Glutamatergic neuron (in vitro differentiated cells): ENCODE measurements at regions not wholly inside any gene's neighbourhood (a gene's known extent, or its start where the extent isn't known, plus 50 kb on each side); places are given as distances from the start of the nearest gene placed in this dataset.

Experiments used
- DNase-seq: peaks from one replicate; pipeline ENCODE4 v3.0.0; 2022
- H3K27ac Mint-ChIP-seq: one replicate; pipeline ENCODE4 v1.8.0; 2020; ENCODE audit warnings: mild to moderate bottlenecking, mixed read lengths, inconsistent platforms; ENCODE audit not compliant: unreplicated experiment
- H3K27me3 Mint-ChIP-seq: one replicate; pipeline ENCODE4 v1.8.0; 2020; ENCODE audit warnings: mild to moderate bottlenecking, moderate library complexity, mixed read lengths, inconsistent platforms; ENCODE audit not compliant: unreplicated experiment
- H3K36me3 Mint-ChIP-seq: one replicate; pipeline ENCODE4 v1.8.0; 2020; ENCODE audit warnings: mild to moderate bottlenecking, mixed read lengths, inconsistent platforms; ENCODE audit not compliant: unreplicated experiment
- H3K4me1 Mint-ChIP-seq: one replicate; pipeline ENCODE4 v1.8.0; 2020; ENCODE audit warnings: mild to moderate bottlenecking, low read depth, mixed read lengths, inconsistent platforms; ENCODE audit not compliant: unreplicated experiment
- H3K4me3 Mint-ChIP-seq: one replicate; pipeline ENCODE4 v1.8.0; 2020; ENCODE audit warnings: mild to moderate bottlenecking, mixed read lengths, inconsistent platforms; ENCODE audit not compliant: unreplicated experiment
- H3K9me3 Mint-ChIP-seq: one replicate; pipeline ENCODE4 v1.8.0; 2020; ENCODE audit warnings: mild to moderate bottlenecking, moderate library complexity, mixed read lengths, inconsistent platforms; ENCODE audit not compliant: unreplicated experiment
- TF ChIP-seq, protein P1 (sequence below): fragments of 200-600 bp; sonication (generic); IDR thresholded peaks from one replicate; pipeline ENCODE4 v1.5.0; 2021; ENCODE audit not compliant: partially characterized antibody, unreplicated experiment

DNA sequence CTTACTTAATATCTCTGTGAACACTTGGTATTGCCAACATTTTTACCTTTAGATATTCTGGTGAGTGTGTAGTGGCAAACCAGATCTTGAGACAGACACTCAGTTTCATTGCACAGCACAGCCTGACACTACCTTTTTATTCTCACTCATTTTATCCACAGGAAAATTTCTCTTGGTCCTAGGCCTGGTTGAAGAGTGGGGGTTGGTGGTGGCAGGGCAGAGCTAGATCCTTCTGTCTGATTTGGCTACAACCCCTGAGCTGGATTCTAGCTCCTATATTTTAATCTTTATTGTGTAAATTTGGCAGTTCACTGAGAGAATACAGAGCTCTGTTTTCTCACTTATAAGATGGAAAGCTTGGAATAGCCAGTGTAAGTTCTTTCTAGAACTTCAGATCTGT, 396.9 kb downstream of the LRIG3 start:
- Mint-ChIP-seq H3K27ac (no peak overlapping the region), H3K36me3 (peaks cover 9% of the 10 kb centered on the region), H3K4me1 (no peaks in the 10 kb centered on the region), H3K4me3 (no peak overlapping the region), H3K27me3 (no peaks in the 10 kb centered on the region), H3K9me3 (no peaks in the 10 kb centered on the region)
- TF ChIP-seq, protein P1, sequence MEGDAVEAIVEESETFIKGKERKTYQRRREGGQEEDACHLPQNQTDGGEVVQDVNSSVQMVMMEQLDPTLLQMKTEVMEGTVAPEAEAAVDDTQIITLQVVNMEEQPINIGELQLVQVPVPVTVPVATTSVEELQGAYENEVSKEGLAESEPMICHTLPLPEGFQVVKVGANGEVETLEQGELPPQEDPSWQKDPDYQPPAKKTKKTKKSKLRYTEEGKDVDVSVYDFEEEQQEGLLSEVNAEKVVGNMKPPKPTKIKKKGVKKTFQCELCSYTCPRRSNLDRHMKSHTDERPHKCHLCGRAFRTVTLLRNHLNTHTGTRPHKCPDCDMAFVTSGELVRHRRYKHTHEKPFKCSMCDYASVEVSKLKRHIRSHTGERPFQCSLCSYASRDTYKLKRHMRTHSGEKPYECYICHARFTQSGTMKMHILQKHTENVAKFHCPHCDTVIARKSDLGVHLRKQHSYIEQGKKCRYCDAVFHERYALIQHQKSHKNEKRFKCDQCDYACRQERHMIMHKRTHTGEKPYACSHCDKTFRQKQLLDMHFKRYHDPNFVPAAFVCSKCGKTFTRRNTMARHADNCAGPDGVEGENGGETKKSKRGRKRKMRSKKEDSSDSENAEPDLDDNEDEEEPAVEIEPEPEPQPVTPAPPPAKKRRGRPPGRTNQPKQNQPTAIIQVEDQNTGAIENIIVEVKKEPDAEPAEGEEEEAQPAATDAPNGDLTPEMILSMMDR = no peak
- DNase-seq = no peak

DNA sequence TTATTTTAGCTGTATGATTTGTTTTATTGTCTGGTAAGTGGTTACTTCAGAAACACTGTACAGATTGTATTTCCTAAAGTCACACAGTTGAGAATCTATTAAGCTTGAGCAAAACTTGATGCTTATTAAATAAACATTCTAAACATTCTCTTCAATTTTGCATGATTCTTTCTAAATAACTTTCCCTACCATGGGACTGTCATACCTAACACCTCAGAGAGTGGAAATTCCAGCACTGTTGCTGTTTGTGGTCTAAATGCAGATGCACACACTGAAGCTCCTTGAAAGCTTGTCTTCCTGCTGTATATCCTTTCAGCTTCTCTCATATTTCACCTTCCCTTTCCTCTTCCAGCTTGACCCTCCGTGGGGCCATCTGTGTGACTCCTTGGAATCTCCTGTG, 392.0 kb downstream of the LRIG3 start:
- Mint-ChIP-seq H3K27me3 (no peaks in the 10 kb centered on the region), H3K27ac (no peak overlapping the region), H3K9me3 (no peaks in the 10 kb centered on the region), H3K4me1 (no peaks in the 10 kb centered on the region), H3K4me3 (no peak overlapping the region), H3K36me3 (peaks cover 4% of the 10 kb centered on the region)
- DNase-seq = no peak
- TF ChIP-seq, protein P1 = no peak

DNA sequence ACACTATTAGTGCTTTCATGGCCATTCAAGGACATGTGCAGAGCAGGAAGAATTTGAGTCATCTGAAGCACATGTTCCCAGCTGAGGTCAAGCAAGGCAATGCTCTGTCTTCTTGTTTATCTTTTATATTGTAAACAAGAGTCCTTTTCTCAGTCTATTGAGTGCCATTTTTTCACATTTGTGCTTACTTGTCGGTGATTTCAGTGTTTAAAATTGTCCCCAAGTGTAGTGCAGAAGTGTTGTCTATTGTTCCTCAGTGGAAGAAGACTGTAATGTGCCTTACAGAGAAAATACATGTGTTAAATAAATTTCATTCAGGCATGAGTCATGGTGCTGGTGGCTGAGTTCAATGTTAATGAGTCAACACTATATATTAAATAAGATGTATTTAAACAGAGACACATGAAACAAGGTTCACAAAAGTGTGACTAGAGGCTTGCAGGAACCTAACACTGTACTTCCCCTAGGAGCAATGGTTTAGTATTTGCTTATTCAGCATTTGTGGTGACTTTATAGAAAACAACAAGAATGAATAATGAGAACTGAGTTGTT, 391.1 kb downstream of the LRIG3 start:
- DNase-seq = no peak
- Mint-ChIP-seq H3K36me3 (peaks cover 2% of the 10 kb centered on the region), H3K9me3 (no peaks in the 10 kb centered on the region), H3K27me3 (no peaks in the 10 kb centered on the region), H3K4me3 (no peak overlapping the region), H3K4me1 (no peaks in the 10 kb centered on the region), H3K27ac (no peak overlapping the region)
- TF ChIP-seq, protein P1 = no peak

DNA sequence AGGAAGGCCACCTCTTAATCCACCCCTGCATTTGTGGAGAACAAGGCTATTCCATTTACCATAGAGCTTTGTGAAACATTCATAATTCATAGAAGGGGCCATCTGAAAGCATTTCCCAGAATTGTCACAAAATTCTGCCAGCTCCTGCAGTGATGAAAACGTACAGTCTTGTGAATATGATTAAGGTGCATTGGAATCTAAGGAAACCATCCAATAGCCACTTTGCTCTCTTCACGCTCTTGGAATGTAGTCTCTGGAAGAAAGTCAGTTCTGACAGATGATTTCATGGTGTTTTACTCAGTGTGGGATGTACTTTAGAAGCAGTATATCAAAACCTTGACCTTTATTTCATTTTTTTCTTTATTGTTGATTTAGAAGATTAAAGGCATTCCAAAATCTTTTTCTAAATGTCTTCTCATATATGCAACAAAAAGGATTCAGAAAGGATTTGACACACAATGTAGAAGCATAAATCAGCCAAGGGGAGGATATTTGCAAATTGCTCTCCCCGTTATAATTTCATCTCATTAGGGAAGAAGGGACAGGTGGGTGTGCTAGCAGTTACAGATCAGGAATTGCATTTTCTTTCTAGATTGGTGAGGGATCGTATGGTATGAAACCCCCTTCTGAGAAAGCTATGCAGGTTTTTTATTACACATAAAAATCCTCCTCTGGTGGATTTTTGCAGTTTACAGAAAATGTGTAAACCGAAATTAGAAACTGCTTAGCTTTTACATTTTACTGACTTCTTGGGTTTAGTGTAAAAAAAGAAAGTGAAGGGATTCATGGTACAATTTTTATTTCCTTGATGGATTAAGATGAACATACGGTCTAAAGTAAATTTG, 390.2 kb downstream of the LRIG3 start:
- TF ChIP-seq, protein P1 = no peak
- Mint-ChIP-seq H3K36me3 (no peaks in the 10 kb centered on the region), H3K9me3 (no peaks in the 10 kb centered on the region), H3K4me3 (no peak overlapping the region), H3K27me3 (no peaks in the 10 kb centered on the region), H3K4me1 (no peaks in the 10 kb centered on the region), H3K27ac (no peak overlapping the region)
- DNase-seq = no peak

DNA sequence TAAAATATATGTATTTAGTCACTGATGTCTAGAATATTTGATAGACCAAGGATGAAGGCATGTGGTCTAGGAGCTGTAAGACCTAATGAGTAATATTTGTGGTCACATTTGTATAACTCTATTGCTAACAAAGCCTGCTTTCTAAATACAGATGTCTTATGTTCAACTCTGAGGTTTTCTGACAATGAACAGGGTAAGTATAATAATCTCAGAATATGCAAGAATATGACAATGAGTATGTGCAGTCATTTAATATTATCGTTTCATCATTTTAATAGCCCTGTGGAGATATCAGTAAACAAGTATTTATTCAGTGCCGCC, 389.6 kb downstream of the LRIG3 start:
- H3K27me3 Mint-ChIP-seq = no peaks in the 10 kb centered on the region
- H3K4me3 Mint-ChIP-seq = no peak overlapping the region
- no peak overlapping the region for H3K27ac Mint-ChIP-seq
- no peak for DNase-seq
- no peaks in the 10 kb centered on the region for H3K9me3 Mint-ChIP-seq
- TF ChIP-seq, protein P1 = no peak
- no peaks in the 10 kb centered on the region for H3K36me3 Mint-ChIP-seq
- no peaks in the 10 kb centered on the region for H3K4me1 Mint-ChIP-seq
